ENCODE measurements at regions not wholly inside any gene's neighbourhood (a gene's known extent, or its start where the extent isn't known, plus 50 kb on each side); places are given as distances from the start of the nearest gene placed in this dataset.

- Histone ChIP-seq H4K20me1 (ENCODE audit: insufficient read depth, low read length) (no peaks in the 10 kb centered on the region), H3K4me3 (ENCODE audit: low read length) (no peak overlapping the region), H2AFZ (ENCODE audit: low read length) (no peak overlapping the region), H3K9me3 (replicated peaks; ENCODE audit: insufficient read depth, low read length) (no peaks in the 10 kb centered on the region), H3K4me2 (ENCODE audit: low read depth, low read length) (no peak overlapping the region), H3K9me2 (replicated peaks; ENCODE audit: insufficient read depth, low read length) (no peaks in the 10 kb centered on the region), H3K4me1 (ENCODE audit: low read length) (no peaks in the 10 kb centered on the region), H3K27ac (ENCODE audit: low read length) (no peak overlapping the region), H3K36me3 (replicated peaks; ENCODE audit: insufficient read depth, low read length) (no peaks in the 10 kb centered on the region), H3K9ac (ENCODE audit: low read length) (no peak overlapping the region), H3K79me2 (ENCODE audit: low read length) (no peaks in the 10 kb centered on the region), H3F3A (ENCODE audit: insufficient read depth, low read length) (no peaks in the 10 kb centered on the region), H3K27me3 (replicated peaks; ENCODE audit: insufficient read depth, low read length) (no peaks in the 10 kb centered on the region)
- TF ChIP-seq CTCF (IDR thresholded peaks at IDR 0.05; ENCODE audit: low read length) (no peak), EZH2phosphoT487 (IDR thresholded peaks at IDR 0.05; ENCODE audit: low read length) (no peak), EZH2 (optimal IDR thresholded peaks at IDR 0.05; ENCODE audit: low read depth, low read length) (no peak)
- DNase-seq, result no peak
Observed at GRCh38 chr11:32204751-32205150, 113.9 kb downstream of the RCN1 start.

GRCh38 chr11:32210556-32210955 lies 119.7 kb downstream of the RCN1 start:
- Histone ChIP-seq H2AFZ (ENCODE audit: low read length) (no peak overlapping the region), H3F3A (ENCODE audit: insufficient read depth, low read length) (no peaks in the 10 kb centered on the region), H3K9ac (ENCODE audit: low read length) (no peak overlapping the region), H3K27me3 (replicated peaks; ENCODE audit: insufficient read depth, low read length) (no peaks in the 10 kb centered on the region), H3K79me2 (ENCODE audit: low read length) (no peaks in the 10 kb centered on the region), H3K9me2 (replicated peaks; ENCODE audit: insufficient read depth, low read length) (no peaks in the 10 kb centered on the region), H3K4me2 (ENCODE audit: low read depth, low read length) (no peak overlapping the region), H3K4me3 (ENCODE audit: low read length) (no peak overlapping the region), H3K9me3 (replicated peaks; ENCODE audit: insufficient read depth, low read length) (no peaks in the 10 kb centered on the region), H3K36me3 (replicated peaks; ENCODE audit: insufficient read depth, low read length) (no peaks in the 10 kb centered on the region), H4K20me1 (ENCODE audit: insufficient read depth, low read length) (no peaks in the 10 kb centered on the region), H3K4me1 (ENCODE audit: low read length) (no peaks in the 10 kb centered on the region), H3K27ac (ENCODE audit: low read length) (no peak overlapping the region)
- TF ChIP-seq CTCF (IDR thresholded peaks at IDR 0.05; ENCODE audit: low read length) (no peak), EZH2phosphoT487 (IDR thresholded peaks at IDR 0.05; ENCODE audit: low read length) (no peak), EZH2 (optimal IDR thresholded peaks at IDR 0.05; ENCODE audit: low read depth, low read length) (no peak)
- no peak for DNase-seq

- H4K20me1 ChIP-seq (ENCODE audit: insufficient read depth, low read length), result no peaks in the 10 kb centered on the region
- no peaks in the 10 kb centered on the region for H3K9me3 ChIP-seq (replicated peaks; ENCODE audit: insufficient read depth, low read length)
- H3F3A ChIP-seq (ENCODE audit: insufficient read depth, low read length), result no peaks in the 10 kb centered on the region
- no peak overlapping the region for H3K4me2 ChIP-seq (ENCODE audit: low read depth, low read length)
- no peak overlapping the region for H3K9ac ChIP-seq (ENCODE audit: low read length)
- H3K27ac ChIP-seq (ENCODE audit: low read length), result no peak overlapping the region
- DNase-seq, result no peak
- no peaks in the 10 kb centered on the region for H3K36me3 ChIP-seq (replicated peaks; ENCODE audit: insufficient read depth, low read length)
- H2AFZ ChIP-seq (ENCODE audit: low read length), result no peak overlapping the region
- no peaks in the 10 kb centered on the region for H3K79me2 ChIP-seq (ENCODE audit: low read length)
- H3K4me3 ChIP-seq (ENCODE audit: low read length), result no peak overlapping the region
- no peaks in the 10 kb centered on the region for H3K9me2 ChIP-seq (replicated peaks; ENCODE audit: insufficient read depth, low read length)
- TF ChIP-seq EZH2 (optimal IDR thresholded peaks at IDR 0.05; ENCODE audit: low read depth, low read length) (no peak), EZH2phosphoT487 (IDR thresholded peaks at IDR 0.05; ENCODE audit: low read length) (no peak), CTCF (IDR thresholded peaks at IDR 0.05; ENCODE audit: low read length) (no peak)
- H3K27me3 ChIP-seq (replicated peaks; ENCODE audit: insufficient read depth, low read length), result no peaks in the 10 kb centered on the region
- no peaks in the 10 kb centered on the region for H3K4me1 ChIP-seq (ENCODE audit: low read length)
Observed at GRCh38 chr11:32213223-32213622, 122.3 kb downstream of the RCN1 start.

Measured in MM.1S (cell line).